ENCODE measurements at regions not wholly inside any gene's neighbourhood (a gene's known extent, or its start where the extent isn't known, plus 50 kb on each side); places are given as distances from the start of the nearest gene placed in this dataset.

DNA sequence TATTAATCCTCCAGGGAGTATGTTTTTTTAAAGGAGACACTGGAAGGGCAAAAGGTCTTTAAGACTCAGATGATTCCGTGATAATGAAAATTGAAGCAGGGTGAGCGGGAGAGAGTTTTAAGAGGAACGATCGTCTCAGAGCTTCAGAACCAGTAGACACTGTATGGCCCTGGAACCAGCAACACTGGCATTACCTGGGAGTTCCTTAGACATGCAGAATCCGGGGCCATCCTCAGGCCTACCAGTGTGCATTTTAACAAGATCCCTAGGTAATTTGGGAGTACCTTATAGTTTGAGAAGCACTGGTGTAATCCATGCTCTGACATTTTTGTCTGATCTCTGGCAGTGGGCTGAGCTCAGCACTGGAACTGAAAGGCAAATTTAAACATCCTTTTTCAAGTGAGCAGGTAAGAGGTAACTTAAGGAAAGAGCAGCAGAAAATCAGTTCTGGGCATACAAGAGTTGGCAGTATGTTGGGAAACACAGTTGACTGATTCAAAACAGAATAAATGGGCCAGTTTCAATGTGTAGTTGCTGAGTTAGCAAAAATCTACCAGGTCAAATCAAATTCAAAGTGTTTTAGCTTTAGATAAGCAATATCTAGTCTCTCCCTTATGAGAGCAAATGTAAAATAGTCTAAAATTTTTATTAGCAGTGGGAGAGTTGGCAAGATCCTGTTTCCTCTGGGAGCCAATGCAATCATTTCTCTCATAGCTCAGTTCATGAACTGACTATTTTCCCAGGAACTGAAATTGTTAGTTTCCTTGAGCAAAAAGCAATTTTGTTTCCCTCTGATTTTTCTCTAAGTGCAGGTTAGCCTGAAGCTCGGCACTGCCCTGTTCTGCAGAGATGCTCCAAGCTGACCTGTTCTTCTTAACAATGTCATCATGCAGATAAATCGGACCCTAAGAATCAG is 97.2 kb upstream of the ELMO1 start:
- Histone ChIP-seq H3K27me3 (no peaks in the 10 kb centered on the region), H3K4me3 (ENCODE audit: low read depth in 1 of 2, low read length in 1 of 2) (no peak overlapping the region), H3K27ac (no peak overlapping the region), H3K36me3 (no peaks in the 10 kb centered on the region), H3K4me1 (ENCODE audit: control insufficient read depth in 1 of 2, insufficient read depth in 1 of 2, low read depth in 1 of 2, low read length in 1 of 2) (no peaks in the 10 kb centered on the region), H3K9me3 (no peaks in the 10 kb centered on the region)
- no peak for TF ChIP-seq CTCF (IDR thresholded peaks at IDR 0.05)

DNA sequence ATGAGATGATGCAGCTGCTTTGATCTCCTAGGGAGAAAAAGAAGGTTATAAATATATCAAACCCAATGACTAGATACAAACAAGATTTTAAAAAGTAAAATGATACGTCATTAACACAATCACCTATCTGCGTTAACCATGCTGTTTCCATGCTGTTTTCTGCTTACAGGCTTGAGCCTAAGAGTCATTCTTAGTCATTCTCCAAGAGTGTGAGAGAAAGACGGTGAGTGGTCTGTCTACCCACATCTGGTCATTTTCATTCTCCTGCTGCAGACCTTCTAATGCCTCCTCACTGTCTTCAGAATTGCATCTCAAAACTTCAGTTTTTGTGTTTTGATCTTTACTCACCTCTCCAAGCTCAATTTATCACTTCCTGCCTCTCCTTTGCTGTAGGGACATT is 98.0 kb upstream of the ELMO1 start:
- no peaks in the 10 kb centered on the region for H3K36me3 ChIP-seq
- TF ChIP-seq CTCF (IDR thresholded peaks at IDR 0.05) = no peak
- no peak overlapping the region for H3K27ac ChIP-seq
- H3K27me3 ChIP-seq = no peaks in the 10 kb centered on the region
- no peaks in the 10 kb centered on the region for H3K4me1 ChIP-seq (ENCODE audit: control insufficient read depth in 1 of 2, insufficient read depth in 1 of 2, low read depth in 1 of 2, low read length in 1 of 2)
- H3K4me3 ChIP-seq (ENCODE audit: low read depth in 1 of 2, low read length in 1 of 2) = no peak overlapping the region
- no peaks in the 10 kb centered on the region for H3K9me3 ChIP-seq

DNA sequence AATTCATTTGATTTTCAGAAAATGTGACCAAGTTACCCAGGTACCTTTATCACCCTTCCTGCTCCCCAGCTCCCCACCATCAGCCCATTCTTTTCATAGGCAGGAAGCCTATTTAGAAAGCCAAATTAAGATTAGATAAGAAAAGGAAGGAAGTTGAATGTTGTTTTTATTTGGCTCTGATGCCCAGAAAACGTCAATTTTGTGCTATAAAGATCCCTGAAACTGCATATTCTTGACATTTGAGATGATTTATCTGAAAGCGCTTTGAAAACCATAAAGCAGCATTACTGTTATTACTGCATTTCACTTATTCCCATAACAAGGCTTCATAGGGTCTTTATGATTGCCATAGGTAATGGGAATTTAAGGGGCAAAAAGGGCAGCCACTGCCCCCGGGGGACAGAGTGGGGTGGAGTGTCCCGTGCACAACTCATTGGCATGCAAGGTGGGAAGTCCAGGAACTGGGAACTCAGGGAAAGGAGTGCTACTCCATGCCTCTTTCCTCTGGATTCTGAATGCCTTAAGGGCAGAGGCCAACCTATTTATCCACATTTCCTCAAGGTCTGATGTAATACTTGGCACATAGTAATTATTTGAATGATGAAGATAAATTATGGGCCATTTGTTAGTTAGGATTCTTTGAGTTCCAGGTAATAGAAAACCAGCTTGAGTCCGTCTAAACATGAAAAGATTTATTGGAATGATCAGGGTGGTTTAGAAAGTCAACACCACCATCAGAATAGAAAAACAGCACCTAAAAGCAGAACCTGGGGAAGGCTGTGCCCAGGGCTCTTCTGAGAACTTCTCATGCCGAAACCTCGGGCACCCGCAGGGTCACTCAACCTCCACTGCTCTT is 100.6 kb upstream of the ELMO1 start:
- Histone ChIP-seq H3K4me3 (ENCODE audit: low read depth in 1 of 2, low read length in 1 of 2) (no peak overlapping the region), H3K27ac (no peak overlapping the region), H3K9me3 (no peaks in the 10 kb centered on the region), H3K4me1 (ENCODE audit: control insufficient read depth in 1 of 2, insufficient read depth in 1 of 2, low read depth in 1 of 2, low read length in 1 of 2) (no peaks in the 10 kb centered on the region), H3K27me3 (no peaks in the 10 kb centered on the region), H3K36me3 (no peaks in the 10 kb centered on the region)
- no peak for TF ChIP-seq CTCF (IDR thresholded peaks at IDR 0.05)

- H3K36me3 ChIP-seq = no peaks in the 10 kb centered on the region
- TF ChIP-seq CTCF (IDR thresholded peaks at IDR 0.05) = no peak
Measured at GRCh38 chr7:37550426-37550825, 101.8 kb upstream of the ELMO1 start.

GRCh38 chr7:37550872-37551271 is 102.2 kb upstream of the ELMO1 start:
- no peaks in the 10 kb centered on the region for H3K36me3 ChIP-seq
- H3K4me1 ChIP-seq (ENCODE audit: control insufficient read depth in 1 of 2, insufficient read depth in 1 of 2, low read depth in 1 of 2, low read length in 1 of 2) = no peaks in the 10 kb centered on the region
- no peaks in the 10 kb centered on the region for H3K9me3 ChIP-seq
- no peak for TF ChIP-seq CTCF (IDR thresholded peaks at IDR 0.05)
- no peak overlapping the region for H3K27ac ChIP-seq
- no peaks in the 10 kb centered on the region for H3K27me3 ChIP-seq
- no peak overlapping the region for H3K4me3 ChIP-seq (ENCODE audit: low read depth in 1 of 2, low read length in 1 of 2)

More at GRCh38 chr7:37550426-37550825, 101.8 kb upstream of the ELMO1 start:
- H3K9me3 ChIP-seq = no peaks in the 10 kb centered on the region
- H3K4me1 ChIP-seq (ENCODE audit: control insufficient read depth in 1 of 2, insufficient read depth in 1 of 2, low read depth in 1 of 2, low read length in 1 of 2) = no peaks in the 10 kb centered on the region
- no peak overlapping the region for H3K27ac ChIP-seq
- H3K4me3 ChIP-seq (ENCODE audit: low read depth in 1 of 2, low read length in 1 of 2) = no peak overlapping the region
- H3K27me3 ChIP-seq = no peaks in the 10 kb centered on the region

Measured in neutrophil (primary cell).